HT1080 (cell line): ENCODE measurements at regions not wholly inside any gene's neighbourhood (a gene's known extent, or its start where the extent isn't known, plus 50 kb on each side); places are given as distances from the start of the nearest gene placed in this dataset.

Experiments
- DNase-seq: peaks from one replicate; pipeline ENCODE4 v3.0.0-alpha.2; 2015; ENCODE audit warnings: low read depth

DNA sequence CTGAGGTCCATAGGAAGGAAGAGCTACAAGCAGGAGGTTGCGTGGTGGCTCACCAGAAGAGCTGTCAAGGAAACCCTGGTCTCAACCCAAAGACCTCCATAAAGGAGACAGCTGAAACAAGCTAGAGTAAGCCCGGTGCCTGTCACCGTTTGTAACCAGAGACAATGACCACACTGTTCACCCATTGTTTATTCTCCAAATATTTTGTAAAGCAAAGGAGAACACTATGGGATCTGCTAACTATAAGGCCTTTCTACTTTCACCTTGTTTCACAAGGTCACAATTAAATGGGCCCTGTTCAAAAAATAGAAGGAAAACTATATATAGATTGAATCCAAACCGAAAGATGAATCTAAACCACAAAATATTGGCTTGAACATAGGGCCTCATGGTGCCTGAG, 128.9 kb upstream of the TPRG1 start:
- no peak for DNase-seq

DNA sequence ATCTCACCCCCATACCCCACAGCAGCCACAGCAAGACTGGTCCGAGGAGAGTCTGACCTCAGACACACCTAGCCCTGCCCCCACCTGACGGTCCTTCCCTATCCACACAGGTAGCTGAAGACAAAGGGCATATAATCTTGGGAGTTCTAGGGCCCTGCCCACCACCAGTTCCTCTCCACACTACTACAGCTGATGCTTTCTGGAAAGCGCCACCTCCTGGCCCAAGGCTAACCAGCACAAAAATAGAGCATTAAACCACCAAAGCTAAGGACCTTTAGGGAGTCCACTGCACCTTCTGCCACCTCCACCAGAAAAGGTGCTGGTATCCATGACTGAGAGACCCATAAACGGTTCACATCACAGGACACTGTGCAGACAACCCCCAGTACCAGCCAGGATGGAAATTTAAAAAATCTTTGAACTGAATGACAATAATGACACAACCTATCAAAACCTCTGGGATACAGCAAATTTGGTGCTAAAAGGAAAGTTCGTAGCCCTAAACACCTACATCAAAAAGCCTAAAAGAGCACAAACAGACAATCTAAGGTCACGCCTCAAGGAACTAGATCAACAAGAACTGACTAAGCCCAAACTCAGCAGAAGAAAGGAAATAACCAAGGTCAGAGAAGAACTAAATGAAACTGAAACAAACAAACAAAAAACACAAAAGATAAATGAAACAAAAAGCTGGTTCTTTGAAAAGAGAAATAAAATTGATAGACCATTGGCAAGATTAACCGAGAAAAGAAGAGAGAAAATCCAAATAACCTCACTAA, 122.1 kb upstream of the TPRG1 start:
- no peak for DNase-seq

DNA sequence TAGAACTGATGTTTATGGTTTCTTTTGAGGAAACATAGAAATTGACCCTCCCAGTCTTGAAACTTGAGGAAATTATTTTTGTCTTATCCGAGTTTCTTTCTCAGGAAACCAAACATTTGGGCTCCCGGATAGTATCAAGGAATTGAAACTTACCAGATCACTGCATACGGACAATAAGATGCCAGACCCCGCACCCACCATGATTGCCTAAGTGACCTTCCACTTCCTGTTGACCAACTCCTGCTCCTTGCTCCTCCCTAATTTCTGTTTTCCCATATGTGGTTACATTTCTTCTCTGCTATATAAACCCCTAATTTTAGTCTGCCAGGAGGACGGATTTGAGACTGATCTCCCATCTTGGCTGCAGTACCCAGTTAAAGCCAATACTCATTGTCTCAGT, 118.4 kb upstream of the TPRG1 start:
- DNase-seq: no peak

DNA sequence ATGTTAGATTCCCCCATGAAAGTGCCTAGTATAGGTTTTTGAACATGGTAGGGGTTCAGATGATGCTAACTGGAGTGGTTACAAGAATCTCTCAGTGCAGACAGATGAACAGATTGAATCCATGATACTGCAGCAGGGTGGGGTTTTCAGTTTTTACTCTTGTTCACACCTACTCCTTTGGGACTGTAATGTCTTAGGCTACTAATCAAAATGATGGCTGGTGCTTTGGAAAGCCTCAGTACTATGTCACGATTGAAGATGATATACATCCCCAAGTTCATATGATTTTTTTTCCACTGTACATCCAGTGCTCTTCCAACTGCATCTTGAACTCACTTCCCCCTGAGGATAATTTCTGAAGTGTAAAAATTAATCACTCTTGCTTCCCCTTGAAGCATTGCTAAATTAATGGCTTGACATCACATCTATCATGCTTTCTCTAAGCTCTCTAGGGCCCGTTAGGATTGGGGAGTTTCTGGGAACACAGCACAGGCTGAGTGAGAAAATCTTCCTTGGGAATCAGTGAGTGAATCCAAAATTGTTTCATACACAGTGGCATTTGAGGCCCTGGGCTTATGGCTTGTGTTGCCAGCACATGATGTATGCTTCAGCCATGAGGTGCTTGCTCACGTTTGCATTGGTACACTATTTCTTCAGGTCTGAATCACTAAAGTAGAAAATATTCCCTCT, 115.0 kb upstream of the TPRG1 start:
- DNase-seq: no peak

DNA sequence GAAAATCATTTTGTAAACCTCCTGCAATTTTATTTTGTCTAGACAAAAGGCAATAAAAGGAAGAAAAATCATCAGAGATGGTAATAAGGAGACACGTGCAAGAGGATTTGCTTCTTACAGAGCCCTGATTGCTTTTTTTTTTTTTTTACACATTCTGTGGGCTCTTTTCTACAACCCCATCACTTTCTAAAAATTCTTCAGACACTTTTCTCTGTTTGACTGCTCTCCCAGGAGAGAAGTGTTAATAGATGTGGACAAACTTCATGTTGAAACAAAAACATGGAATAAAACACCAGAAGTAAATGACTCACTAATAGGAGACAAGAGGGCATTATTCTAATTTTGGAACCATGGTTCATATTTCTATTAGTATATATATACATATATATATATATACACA, 114.4 kb upstream of the TPRG1 start:
- no peak for DNase-seq

DNA sequence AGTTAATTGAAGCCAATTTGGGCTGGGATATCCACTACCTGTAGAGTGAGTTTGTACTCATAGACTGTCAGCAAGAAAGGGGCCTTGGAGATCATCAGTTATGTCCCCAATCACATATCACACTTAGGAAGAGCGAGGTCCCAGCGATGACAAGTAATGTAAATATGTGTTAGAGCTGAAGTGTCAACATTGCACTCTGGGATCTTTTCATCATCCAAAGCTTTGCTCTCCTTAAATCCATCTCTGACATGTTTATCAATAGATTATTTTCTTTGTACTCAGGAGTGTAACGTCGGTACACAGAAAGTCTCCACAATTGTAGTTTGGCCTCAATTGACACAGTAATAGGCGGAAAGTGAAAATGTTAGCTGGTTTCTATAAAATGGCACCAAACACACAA, 113.7 kb upstream of the TPRG1 start:
- no peak for DNase-seq

DNA sequence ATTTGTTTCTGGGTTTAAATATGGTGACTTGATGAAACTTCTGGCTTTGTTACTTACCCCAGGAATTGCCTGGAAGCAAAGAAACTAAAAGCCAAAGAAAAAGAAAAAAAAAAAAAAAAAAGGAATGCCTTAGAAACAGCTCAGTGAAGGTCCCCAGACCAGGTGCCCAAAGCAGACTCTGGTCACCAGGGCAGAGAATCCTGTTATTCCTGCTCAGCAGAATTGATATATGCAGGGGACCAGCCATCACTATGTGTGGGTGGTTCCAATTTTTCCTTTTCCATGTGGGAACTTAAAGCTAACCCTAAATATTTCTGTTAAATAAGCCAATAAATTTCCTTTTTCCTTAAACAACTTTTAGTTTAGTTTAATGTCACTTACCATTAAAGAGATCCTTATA, 100.8 kb upstream of the TPRG1 start:
- no peak for DNase-seq

DNA sequence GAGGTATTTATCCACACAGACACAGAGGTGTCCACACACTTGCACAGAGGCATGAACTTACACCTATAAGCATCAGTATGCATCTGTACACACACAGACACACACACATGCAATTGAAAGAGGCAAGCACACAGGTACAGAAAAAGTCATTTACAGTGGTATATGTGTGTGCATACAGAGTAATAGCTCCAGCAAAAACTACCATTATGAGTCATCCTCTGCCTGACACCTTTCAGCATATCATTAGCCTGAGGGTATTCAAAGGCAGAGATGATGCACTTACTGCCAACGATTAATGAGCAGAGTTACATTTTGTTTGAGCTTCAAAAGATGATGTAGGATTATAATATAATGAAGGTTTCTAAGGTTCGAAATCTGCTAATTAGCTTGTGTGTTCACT, 100.3 kb upstream of the TPRG1 start:
- DNase-seq: peak; percentile 34

DNA sequence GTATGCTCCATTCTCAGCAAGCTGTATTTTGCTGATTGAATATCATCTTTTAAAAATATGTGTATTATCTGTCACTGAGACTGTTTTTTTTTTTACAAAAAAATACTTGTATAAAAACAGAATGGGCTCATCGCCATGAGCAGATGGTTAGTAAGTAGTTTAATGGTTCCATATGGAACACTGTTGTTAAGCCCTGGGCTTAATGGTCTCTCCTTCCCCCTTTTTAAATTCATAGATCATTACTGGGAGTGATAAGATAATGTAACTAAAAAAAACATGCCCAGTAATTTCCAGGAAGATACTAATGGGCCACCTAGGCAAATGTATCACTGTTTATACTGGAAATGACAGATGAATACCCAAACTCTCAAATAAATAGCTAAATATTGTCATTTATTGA, 95.3 kb upstream of the TPRG1 start:
- no peak for DNase-seq

DNA sequence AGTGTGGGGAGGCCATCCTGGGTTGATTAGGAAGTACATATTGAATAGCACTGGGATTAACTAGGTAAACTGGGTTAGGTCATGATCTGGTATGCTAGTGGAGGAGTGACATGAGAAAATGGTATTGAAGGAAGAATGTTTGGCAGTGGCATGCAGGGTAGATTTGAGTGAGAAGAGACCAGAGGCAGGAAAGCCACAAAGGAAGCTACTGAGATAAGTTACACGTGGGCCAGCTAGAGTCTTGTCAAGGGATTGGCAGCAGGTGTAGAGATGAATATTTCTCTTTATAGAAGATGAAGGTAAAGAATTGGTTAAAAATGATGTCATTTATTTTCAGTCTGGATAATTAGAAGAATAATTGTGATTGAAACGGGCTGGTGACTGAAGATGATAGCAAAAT, 91.0 kb upstream of the TPRG1 start:
- no peak for DNase-seq

DNA sequence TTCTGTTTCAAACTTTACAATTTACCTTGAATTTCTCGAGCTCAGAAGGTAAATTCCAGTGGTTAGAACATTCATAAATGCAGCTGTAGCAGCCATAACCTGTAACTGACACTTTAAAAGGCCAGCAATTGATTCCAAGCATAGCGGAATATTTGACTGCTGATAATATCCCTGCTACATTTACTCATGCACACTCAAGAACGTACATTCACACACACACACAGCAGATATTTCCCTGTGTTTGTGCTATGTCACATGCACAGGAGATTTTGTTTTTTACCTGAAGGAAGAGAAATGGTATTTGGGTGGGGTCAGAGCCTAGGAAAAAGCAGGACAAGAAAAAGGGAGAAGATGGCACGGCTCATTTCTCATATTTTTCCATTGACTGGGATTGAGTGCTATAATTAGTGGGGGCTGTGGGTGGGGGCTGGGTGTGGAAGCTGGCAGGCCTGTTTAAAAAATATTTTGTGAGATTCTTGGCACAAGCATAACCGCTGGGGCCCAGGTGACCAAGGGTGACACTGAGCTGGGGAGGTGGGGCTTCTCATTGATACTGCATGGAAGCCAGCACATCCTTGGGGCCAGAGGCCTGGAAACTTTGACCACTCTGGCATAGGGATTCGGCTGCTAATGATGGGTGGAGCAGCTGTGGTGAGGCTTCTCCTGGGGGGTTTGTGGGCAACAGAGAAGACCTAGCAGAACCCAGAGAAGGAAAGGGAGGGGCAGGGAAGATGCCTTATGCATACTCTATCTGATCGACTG, 88.9 kb upstream of the TPRG1 start:
- no peak for DNase-seq

DNA sequence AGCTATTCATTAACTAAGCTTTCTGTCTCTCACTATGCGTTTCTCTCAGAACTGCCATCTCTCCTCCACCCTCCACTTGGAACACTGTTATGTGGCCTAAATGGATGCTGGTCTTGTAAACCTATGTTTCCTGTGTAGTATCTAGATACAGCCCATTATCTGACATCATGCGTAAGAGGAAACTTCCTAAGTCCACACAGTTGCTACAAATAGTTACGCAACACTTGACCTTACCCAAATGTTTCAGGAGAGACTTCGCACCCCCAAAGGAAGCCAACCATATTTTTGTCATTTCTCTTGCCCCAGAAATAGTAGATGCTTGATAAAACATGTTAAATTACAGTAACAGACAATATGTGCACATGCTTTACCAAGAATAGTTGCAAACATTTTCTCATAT, 87.2 kb upstream of the TPRG1 start:
- DNase-seq: no peak

DNA sequence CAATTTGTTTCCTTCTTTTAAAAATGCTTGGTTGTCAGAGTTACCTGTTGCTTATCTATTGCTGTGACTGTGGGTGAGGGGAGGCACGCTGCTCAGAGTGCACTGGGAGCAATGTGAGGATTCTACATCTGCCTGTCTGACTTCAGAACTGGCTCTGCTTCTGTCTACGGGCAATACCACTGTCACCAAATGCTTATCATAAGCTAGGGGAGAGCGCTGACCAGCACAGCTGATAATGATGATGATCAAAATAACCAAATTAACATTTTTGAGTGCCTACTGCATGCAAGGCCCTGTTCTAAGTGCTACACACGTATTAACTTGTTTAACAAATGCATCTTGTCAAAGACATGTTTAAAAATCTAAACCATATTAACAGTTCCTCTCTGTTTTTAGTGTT, 79.2 kb upstream of the TPRG1 start:
- no peak for DNase-seq

DNA sequence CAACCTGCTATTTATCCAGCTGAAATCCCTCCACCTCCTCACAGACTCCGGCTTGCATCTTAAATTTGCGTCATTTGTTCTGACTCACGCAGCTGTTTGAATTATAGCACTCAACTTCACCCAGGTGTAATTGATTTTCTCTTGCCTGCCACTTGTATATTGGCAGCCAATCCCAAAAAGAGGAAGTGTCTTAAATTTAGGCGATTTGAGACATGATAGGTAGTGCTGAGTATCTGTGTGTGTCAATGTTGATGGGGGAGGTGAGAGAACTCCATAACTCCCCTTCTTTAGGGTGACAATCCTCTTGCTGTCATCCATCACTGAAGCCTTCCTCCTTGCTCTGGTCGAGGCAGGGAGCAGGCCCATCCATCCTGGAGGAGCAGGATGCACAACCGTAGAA, 77.2 kb upstream of the TPRG1 start:
- DNase-seq: no peak

DNA sequence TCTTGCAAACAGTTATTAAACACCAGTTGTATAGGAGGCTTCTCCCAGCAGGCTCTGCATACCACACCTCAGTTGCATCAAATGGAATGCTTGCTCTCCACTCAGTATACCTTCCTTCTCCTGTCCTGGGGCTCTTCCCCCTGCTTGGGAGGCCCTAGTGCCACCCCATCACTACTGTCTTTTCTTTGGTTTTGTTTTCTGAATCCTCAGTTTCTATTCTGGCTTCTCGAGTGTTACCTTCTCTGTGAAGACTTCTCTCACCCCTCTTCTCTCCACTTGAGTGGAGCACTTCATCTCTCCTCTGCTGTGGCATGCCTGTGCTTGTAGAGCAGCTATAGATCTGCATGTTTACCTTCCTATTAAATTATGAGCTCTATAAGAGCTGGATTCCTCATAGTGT, 75.7 kb upstream of the TPRG1 start:
- no peak for DNase-seq

DNA sequence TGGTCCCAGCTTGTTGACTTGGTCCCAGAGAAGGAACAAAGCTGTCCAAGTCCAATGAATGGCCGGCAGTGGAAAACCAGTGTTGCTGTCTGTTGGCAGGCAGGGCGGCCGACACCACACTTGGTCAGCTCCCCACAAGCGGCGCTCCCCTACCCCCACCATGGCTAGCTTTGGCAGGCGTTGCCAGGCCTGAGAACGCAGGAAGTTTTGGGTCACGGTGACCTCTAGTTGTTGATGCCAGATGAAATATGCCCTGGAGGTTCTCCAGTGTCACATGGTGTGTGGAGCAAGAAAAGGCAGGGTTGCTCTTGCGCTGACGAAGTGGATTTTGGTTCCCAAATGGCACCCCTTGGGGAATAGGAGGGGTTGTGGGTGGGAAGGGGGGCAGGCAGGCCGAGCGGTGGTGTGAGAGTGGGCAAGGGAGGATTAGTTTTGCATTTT, 72.7 kb upstream of the TPRG1 start:
- no peak for DNase-seq

DNA sequence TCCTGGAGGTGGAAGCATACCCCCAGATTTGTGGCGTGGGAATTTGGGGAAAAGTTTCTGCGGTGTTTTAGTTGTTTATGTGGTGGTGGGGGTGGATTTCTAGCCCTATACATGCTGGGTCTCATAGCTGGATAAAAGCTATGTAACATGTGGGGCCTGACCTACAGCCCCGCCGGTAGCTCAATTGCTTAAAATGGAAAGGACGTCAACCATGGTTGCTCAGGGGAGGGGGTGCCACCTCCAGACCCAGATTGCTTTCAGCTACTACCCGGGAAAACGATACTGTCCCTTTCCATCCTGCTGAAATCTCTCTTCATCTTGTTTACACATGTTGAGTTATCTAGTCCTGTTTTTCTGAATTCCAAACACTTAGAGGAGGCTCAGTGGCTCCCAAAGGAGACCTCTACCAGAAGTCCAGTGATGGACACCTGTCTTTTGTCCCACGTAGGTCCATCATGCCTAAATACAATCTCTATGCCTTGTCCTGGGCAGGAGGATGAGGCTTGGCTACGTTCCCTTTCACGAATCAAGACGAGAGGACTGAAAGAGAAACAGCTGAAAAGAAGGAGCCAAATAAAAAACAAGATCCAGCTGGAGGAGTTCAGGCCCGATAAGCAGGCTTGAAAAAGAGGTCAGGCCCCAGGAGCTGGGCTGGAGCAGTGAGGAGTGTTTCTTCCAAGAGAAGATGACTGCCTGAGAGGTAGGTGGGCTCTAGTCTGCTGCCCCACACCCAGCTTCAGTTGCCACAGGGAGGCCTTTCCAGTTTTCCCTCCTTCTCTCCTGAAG, 72.1 kb upstream of the TPRG1 start:
- no peak for DNase-seq

DNA sequence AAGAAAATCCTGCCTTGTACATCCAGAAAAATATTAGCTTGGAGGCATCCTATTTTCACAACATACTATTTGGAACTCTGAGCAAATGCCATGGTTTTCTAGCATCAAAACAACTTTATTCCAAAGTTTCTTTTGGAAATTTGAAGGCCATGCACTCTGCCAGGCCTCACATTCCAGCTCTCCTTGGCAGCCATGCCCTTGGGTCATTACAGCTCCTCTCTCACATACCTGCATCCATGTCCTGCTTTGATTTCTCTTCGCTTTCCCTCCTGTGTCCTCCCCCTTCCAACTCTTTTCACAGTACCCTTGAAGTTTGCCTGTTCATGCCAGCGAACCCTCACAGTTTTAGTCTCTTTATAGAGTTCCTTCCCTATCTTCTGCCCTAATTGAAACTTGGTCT, 70.9 kb upstream of the TPRG1 start:
- no peak for DNase-seq

DNA sequence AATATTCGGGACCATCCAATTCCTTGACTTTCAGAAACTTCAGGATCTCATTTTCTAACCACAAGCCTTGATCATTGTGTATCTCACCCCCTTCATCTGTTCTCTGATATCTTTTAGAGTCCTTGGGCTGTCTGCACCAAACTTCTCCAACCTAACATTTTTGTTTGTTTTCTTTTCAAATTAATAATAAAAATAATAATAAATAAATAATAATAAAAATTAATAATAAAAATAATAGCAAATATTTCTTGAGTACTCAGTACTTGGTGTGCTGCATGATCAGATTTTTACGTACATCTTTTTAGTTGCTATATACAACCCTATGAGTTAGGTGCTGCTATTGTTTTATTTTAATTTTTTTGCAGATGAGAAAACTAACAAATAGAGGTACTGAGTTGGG, 70.2 kb upstream of the TPRG1 start:
- no peak for DNase-seq

DNA sequence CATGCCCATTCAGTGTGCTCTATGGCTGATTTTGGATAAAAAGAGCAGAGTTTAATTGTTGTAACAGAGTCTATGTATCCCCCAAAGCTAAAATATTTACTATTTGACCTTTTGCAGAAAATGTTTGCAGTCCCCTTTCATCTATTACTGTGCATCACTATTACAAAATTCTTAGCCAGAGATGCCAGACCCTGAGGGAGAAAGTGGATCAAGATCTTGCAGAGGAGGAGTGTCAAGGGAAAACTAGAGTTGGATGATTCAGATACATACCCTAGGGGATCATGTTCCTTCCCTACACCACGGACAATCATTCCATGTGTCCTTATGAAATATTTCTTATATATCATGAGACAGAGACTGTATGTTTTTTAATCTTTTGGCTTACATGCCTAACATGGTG, 68.6 kb upstream of the TPRG1 start:
- DNase-seq: no peak

DNA sequence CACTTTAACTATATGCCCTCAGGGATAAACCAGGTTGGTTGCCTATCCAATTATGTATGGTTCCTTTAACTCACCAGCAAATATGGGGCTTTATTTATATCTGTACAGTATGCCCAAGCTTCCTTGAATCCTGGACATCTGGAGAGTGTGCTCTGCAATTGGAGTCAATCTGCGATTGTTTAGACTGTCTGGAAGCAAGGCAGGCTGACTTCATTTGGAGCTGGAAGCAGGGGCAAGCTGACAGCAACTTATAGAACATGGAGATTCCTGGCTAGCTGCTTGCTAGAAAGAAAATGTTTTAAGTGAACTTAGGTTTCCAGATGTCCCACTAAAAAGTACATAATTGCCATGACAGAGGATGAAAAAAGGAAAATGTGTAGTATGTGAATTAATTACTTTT, 63.7 kb upstream of the TPRG1 start:
- DNase-seq: no peak

DNA sequence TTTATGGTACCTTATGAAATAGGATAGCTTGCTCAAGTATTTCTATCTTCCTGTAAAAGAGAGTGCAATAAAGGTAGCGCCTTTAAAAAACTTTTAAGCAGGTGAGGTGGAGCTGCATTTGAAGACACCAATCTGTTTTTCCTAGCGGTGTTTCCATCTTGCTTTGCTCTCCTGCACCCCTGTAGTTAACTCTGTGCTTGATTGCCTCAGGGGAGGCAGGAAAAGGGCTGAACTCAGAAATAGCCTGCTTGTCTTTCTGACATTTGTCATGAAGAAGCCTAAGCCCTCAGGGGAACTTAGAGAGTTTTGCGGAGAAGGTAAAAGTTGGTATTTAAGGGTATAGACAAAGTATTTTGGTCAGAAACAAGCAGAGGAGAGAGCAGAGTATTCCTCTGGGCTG, 63.0 kb upstream of the TPRG1 start:
- no peak for DNase-seq
